ENCODE measurements at regions not wholly inside any gene's neighbourhood (a gene's known extent, or its start where the extent isn't known, plus 50 kb on each side); places are given as distances from the start of the nearest gene placed in this dataset.

- DNase-seq = no peak
Measured at GRCh38 chr12:30506411-30506810, 189.3 kb downstream of the IPO8 start.

- DNase-seq = no peak
Measured at GRCh38 chr12:30501718-30502117, 194.0 kb downstream of the IPO8 start.

GRCh38 chr12:30500532-30500931 lies 195.1 kb downstream of the IPO8 start:
- DNase-seq = no peak

GRCh38 chr12:30485230-30485890 lies 210.3 kb downstream of the IPO8 start:
- no peak for DNase-seq

- DNase-seq = peak; percentile 20
Measured at GRCh38 chr12:30484658-30485057, 211.0 kb downstream of the IPO8 start.

GRCh38 chr12:30482650-30483049 lies 213.0 kb downstream of the IPO8 start:
- DNase-seq = no peak

GRCh38 chr12:30473274-30473673 lies 222.4 kb downstream of the IPO8 start:
- no peak for DNase-seq

- DNase-seq = no peak
Measured at GRCh38 chr12:30466093-30466585, 229.5 kb downstream of the IPO8 start.

GRCh38 chr12:30463636-30464035 lies 232.0 kb downstream of the IPO8 start:
- DNase-seq = no peak

- no peak for DNase-seq
Measured at GRCh38 chr12:30462249-30462648, 233.4 kb downstream of the IPO8 start.

GRCh38 chr12:30461026-30461615 lies 234.5 kb downstream of the IPO8 start:
- DNase-seq = no peak

- no peak for DNase-seq
Measured at GRCh38 chr12:30458453-30458852, 237.2 kb downstream of the IPO8 start.

- no peak for DNase-seq
Measured at GRCh38 chr12:30457621-30458289, 237.9 kb downstream of the IPO8 start.

GRCh38 chr12:30450872-30451271 lies 244.8 kb downstream of the IPO8 start:
- DNase-seq = no peak

GRCh38 chr12:30450226-30450625 lies 245.4 kb downstream of the IPO8 start:
- no peak for DNase-seq

GRCh38 chr12:30448038-30448437 lies 247.6 kb downstream of the IPO8 start:
- DNase-seq = no peak

GRCh38 chr12:30447061-30447750 lies 248.5 kb downstream of the IPO8 start:
- no peak for DNase-seq

- no peak for DNase-seq
Measured at GRCh38 chr12:30442461-30442860, 253.2 kb downstream of the IPO8 start.

GRCh38 chr12:30440826-30441602 lies 254.7 kb downstream of the IPO8 start:
- DNase-seq = no peak

GRCh38 chr12:30439201-30439600 lies 256.5 kb downstream of the IPO8 start:
- no peak for DNase-seq

GRCh38 chr12:30438601-30439041 lies 257.0 kb downstream of the IPO8 start:
- no peak for DNase-seq

GRCh38 chr12:30437616-30438015 lies 258.1 kb downstream of the IPO8 start:
- DNase-seq = no peak

- no peak for DNase-seq
Measured at GRCh38 chr12:30437044-30437443, 258.6 kb downstream of the IPO8 start.
